Kidney (tissue), 13 donors: ENCODE measurements at regions not wholly inside any gene's neighbourhood (a gene's known extent, or its start where the extent isn't known, plus 50 kb on each side); places are given as distances from the start of the nearest gene placed in this dataset.
A peak's percentile ranks its signal among the peaks of the same experiment; 100 is the strongest.

ENCODE experiments used
- DNase-seq, 5 donors: peaks; one replicate each; pipeline ENCODE4 v3.0.0-alpha.2; 2013 to 2020
- FAIRE-seq: peaks from 2 replicates; lab custom pipeline; 2012; peaks lifted over from hg19 to GRCh38; lab: Jason Lieb, UNC
- H3K27ac ChIP-seq, 2 donors: one replicate each; pipeline ENCODE4 v1.7.0; 2013; ENCODE audit warnings: low read depth in 2 of 2, low read length in 2 of 2, inconsistent platforms in 1 of 2
- H3K27me3 ChIP-seq: one replicate; pipeline ENCODE4 v1.7.1; 2013; ENCODE audit warnings: low read length, inconsistent platforms; ENCODE audit not compliant: control insufficient read depth, insufficient read depth
- H3K36me3 ChIP-seq, 3 donors: one replicate each; pipeline versions ENCODE4 v1.7.0 to v1.7.1; 2013; ENCODE audit warnings: low read length in 3 of 3, control low read depth in 1 of 3, inconsistent platforms in 1 of 3; ENCODE audit not compliant: insufficient read depth in 3 of 3, control insufficient read depth in 2 of 3
- H3K4me1 ChIP-seq, 3 donors: one replicate each; pipeline versions ENCODE4 v1.7.0 to v1.7.1; 2013; ENCODE audit warnings: low read length in 3 of 3, inconsistent platforms in 1 of 3, low read depth in 1 of 3; ENCODE audit not compliant: control insufficient read depth in 2 of 3, insufficient read depth in 2 of 3
- H3K4me3 ChIP-seq, 3 donors: one replicate each; pipeline versions ENCODE4 v1.7.0 to v1.8.1; 2013; ENCODE audit warnings: low read length in 3 of 3, control low read depth in 1 of 3, inconsistent platforms in 1 of 3
- H3K9ac ChIP-seq, 3 donors: one replicate each; pipeline versions ENCODE4 v1.7.0 to v1.7.1; 2013; ENCODE audit warnings: low read length in 3 of 3, control low read depth in 1 of 3, inconsistent platforms in 1 of 3
- H3K9me3 ChIP-seq, 3 donors: one replicate each; pipeline versions ENCODE4 v1.7.0 to v1.7.1; 2013; ENCODE audit warnings: low read length in 3 of 3, control low read depth in 1 of 3, inconsistent platforms in 1 of 3; ENCODE audit not compliant: control insufficient read depth in 2 of 3, insufficient read depth in 1 of 3
- CTCF ChIP-seq: IDR thresholded peaks from 3 replicates; pipeline ENCODE4 v1.5.1; 2012; ENCODE audit warnings: mild to moderate bottlenecking, moderate library complexity, borderline replicate concordance; ENCODE audit not compliant: insufficient read depth; ENCODE audit errors: extremely low read depth
- intact Hi-C: fragments of 100-400 bp; cut with DNase I; formaldehyde crosslinking; loops from one replicate; pipeline ENCODE4 v1.11.1; 2022
- donor health status: control.
- donor health status: control.
- donor health status: control.
- donor health status: control.
- donor health status: control.
- donor health status: DM: yes; HTN: yes; CAD: no.
- donor health status: Normal renal cell carcinoma (clear cell type).

GRCh38 chr3:177517906-177518305 is 320.6 kb upstream of the TBL1XR1 start:
- Histone ChIP-seq H3K36me3 (no peaks in the 10 kb centered on the region), H3K27me3 (no peaks in the 10 kb centered on the region), H3K4me1 (peaks cover 21 to 29% (median 22%) of the 10 kb centered on the region in 3 donors), H3K9me3 (no peaks in the 10 kb centered on the region), H3K4me3 (no peak overlapping the region), H3K9ac (no peak overlapping the region), H3K27ac (no peak overlapping the region)
- DNase-seq (no peak), FAIRE-seq (no peak)
- no peak for TF ChIP-seq CTCF
- intact Hi-C loops, result no loop called here

GRCh38 chr3:177519588-177519987 is 322.3 kb upstream of the TBL1XR1 start:
- TF ChIP-seq CTCF, result no peak
- H3K9ac ChIP-seq, result no peak overlapping the region
- no peaks in the 10 kb centered on the region for H3K36me3 ChIP-seq
- no peaks in the 10 kb centered on the region for H3K9me3 ChIP-seq
- no peak for DNase-seq
- H3K27me3 ChIP-seq, result no peaks in the 10 kb centered on the region
- FAIRE-seq, result no peak
- H3K4me3 ChIP-seq, result no peak overlapping the region
- intact Hi-C loops, result no loop called here
- H3K4me1 ChIP-seq, result peaks cover 18 to 29% (median 20%) of the 10 kb centered on the region in 3 donors
- H3K27ac ChIP-seq, result no peak overlapping the region

GRCh38 chr3:177521305-177521704 is 324.0 kb upstream of the TBL1XR1 start:
- no peak overlapping the region for H3K27ac ChIP-seq
- FAIRE-seq, result no peak
- peak; percentile 70 to 87 (median 82) for DNase-seq
- intact Hi-C loops, result no loop called here
- peak; percentile 47 for TF ChIP-seq CTCF
- H3K9me3 ChIP-seq, result no peaks in the 10 kb centered on the region
- H3K9ac ChIP-seq, result no peak overlapping the region
- no peaks in the 10 kb centered on the region for H3K36me3 ChIP-seq
- H3K27me3 ChIP-seq, result no peaks in the 10 kb centered on the region
- no peak overlapping the region for H3K4me3 ChIP-seq
- peaks cover 6 to 17% (median 11%) of the 10 kb centered on the region in 3 donors for H3K4me1 ChIP-seq

GRCh38 chr3:177522051-177522450 is 324.8 kb upstream of the TBL1XR1 start:
- no peak overlapping the region for H3K9ac ChIP-seq
- intact Hi-C loops, result no loop called here
- no peak overlapping the region for H3K27ac ChIP-seq
- no peaks in the 10 kb centered on the region for H3K9me3 ChIP-seq
- peaks cover 3 to 9% (median 5%) of the 10 kb centered on the region in 3 donors for H3K4me1 ChIP-seq
- no peak for TF ChIP-seq CTCF
- no peak overlapping the region for H3K4me3 ChIP-seq
- no peaks in the 10 kb centered on the region for H3K36me3 ChIP-seq
- DNase-seq (peak in 1 of 5 donors; percentile 27), FAIRE-seq (no peak)
- H3K27me3 ChIP-seq, result no peaks in the 10 kb centered on the region
